ENCODE measurements at regions not wholly inside any gene's neighbourhood (a gene's known extent, or its start where the extent isn't known, plus 50 kb on each side); places are given as distances from the start of the nearest gene placed in this dataset.
"Not testable (repeated sequence)": the region's sequence is repeated elsewhere in the genome, so short reads cannot be mapped to it uniquely, and the experiment has no call there.

DNA sequence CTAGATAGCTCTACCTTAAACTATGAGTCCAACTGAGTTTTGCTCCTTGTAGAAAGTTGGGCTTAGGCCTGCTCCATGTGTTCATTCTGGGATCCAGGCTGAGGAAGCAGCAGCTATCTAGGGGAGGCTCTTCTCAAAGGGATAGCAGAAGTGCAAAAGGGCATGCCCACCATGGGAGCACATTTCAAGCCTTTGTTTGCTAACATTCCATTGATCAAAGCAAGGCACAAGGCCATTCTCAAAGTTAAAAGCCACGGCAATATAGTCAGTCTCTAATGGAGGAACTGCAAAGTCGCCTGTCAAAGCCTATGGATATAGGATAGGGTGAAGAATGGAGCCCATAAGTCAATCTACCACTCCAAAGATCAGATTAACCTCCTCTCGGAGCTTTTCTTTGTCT lies 488.1 kb upstream of the ARX start:
- H3K9me3 ChIP-seq = no peaks in the 10 kb centered on the region
- FAIRE-seq (no peak), DNase-seq (ENCODE audit: low read depth in 1 of 2, low spot score in 1 of 2) (no peak), ATAC-seq (no peak)
- TF ChIP-seq HOXA7 (CRISPR knock-in tag; IDR thresholded peaks at IDR 0.05) = no peak
- POLR2A ChIA-PET = no interaction called here
- CTCF ChIA-PET = no interaction called here
- H3K27ac ChIP-seq = no peak overlapping the region
- 5% methylated on average over 3 of the region's 3 CpGs for WGBS (ENCODE audit: missing lambda C conversion rate)
- no peak overlapping the region for H3K4me3 ChIP-seq
- no peaks in the 10 kb centered on the region for H3K4me1 ChIP-seq
- H3K4me2 ChIP-seq = no peak overlapping the region

DNA sequence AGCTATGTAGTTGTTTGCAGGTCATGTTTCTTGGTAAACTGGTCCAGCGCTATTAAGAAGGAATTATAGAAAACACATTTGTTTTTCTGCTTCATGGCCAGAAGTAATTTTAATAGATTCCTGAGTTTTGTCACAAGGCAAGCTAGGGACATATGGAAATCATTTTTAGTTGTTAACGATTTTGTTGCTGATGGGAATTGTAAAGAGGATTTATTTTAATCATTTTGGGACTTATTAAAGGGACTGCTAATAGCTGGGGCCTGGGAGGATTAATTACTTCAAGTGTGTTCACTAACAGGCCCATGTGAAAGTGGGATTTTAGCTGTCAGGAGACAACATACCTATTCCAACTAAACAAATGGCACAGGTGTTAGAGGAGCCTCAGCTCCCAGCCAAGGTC lies 492.0 kb upstream of the ARX start:
- WGBS (ENCODE audit: missing lambda C conversion rate) = 2% methylated on average over 2 of the region's 2 CpGs
- H3K4me3 ChIP-seq = no peak overlapping the region
- no peaks in the 10 kb centered on the region for H3K9me3 ChIP-seq
- no peak overlapping the region for H3K27ac ChIP-seq
- no peaks in the 10 kb centered on the region for H3K4me1 ChIP-seq
- ChIA-PET CTCF (no interaction called here), POLR2A (no interaction called here)
- DNase-seq (ENCODE audit: low read depth in 1 of 2, low spot score in 1 of 2) = no peak
- TF ChIP-seq FOSL2 (IDR thresholded peaks at IDR 0.05) (no peak), FOSL2 (CRISPR knock-in tag; IDR thresholded peaks at IDR 0.05) (no peak), HEYL (CRISPR knock-in tag; IDR thresholded peaks at IDR 0.05) (no peak), CEBPB (IDR thresholded peaks at IDR 0.05) (no peak), TP53 (CRISPR knock-in tag; IDR thresholded peaks at IDR 0.05) (no peak), HOXB13 (CRISPR knock-in tag; IDR thresholded peaks at IDR 0.05; ENCODE audit: low read depth) (no peak), RNF2 (IDR thresholded peaks at IDR 0.05; ENCODE audit: borderline replicate concordance, low read depth) (no peak), EHMT2 (IDR thresholded peaks at IDR 0.05; ENCODE audit: low read depth) (no peak), SMC3 (IDR thresholded peaks at IDR 0.05) (no peak), RARB (CRISPR knock-in tag; IDR thresholded peaks at IDR 0.05) (no peak), MAZ (IDR thresholded peaks at IDR 0.05; ENCODE audit: borderline replicate concordance, low read depth, low read length) (no peak), FOXS1 (CRISPR knock-in tag; IDR thresholded peaks at IDR 0.05) (no peak), ZNF302 (CRISPR knock-in tag; IDR thresholded peaks at IDR 0.05) (no peak)
- TF ChIP-seq, protein P1, sequence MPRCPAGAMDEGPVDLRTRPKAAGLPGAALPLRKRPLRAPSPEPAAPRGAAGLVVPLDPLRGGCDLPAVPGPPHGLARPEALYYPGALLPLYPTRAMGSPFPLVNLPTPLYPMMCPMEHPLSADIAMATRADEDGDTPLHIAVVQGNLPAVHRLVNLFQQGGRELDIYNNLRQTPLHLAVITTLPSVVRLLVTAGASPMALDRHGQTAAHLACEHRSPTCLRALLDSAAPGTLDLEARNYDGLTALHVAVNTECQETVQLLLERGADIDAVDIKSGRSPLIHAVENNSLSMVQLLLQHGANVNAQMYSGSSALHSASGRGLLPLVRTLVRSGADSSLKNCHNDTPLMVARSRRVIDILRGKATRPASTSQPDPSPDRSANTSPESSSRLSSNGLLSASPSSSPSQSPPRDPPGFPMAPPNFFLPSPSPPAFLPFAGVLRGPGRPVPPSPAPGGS (IDR thresholded peaks at IDR 0.05) = no peak
- no peak for FAIRE-seq
- H3K4me2 ChIP-seq = no peak overlapping the region
- no peak for ATAC-seq

DNA sequence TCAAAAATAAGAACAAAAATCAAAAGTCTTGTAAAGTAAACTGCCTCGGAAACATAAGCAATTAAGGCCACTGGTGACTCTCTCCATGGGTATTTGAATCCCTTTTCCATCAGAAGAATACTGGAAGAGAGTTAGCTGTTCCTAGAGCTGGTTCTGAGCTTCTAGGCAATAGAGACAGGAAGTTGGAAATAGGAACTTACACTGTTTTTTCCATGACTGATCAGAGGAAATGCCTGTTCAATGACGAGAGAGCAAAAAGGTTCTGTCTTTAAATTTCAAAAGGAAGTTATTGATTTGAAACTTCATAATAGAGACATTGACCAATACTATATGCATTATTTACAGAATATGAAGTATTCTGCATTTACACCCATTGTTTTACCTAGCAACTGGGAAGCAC lies 503.5 kb upstream of the ARX start:
- WGBS (ENCODE audit: missing lambda C conversion rate) = 5% methylated on average over 2 of the region's 2 CpGs
- CTCF ChIA-PET = no interaction called here

DNA sequence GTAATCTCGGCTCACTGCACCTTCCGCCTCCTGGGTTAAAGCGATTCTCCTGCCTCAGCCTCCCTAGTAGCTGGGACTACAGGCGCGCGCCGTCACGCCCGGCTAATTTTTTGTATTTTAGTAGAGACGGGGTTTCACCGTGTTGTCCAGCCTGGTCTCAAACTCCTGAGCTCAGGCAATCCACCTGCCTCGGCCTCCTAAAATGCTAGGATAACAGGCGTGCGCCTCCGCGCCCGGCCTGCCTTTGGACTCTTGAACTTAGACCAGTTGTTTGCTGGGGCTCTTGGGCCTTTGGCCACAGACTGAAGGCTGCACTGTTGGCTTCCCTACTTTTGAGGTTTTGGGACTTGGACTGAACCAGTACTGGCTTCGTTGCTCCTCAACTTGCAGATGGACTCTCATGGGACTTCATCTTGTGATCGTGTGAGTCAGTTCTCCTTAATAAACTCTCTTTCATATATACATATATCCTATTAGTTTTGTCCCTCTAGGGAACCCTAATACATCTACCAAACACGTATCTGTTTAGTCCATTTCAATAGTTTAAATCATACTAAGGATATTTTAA lies 506.8 kb upstream of the ARX start:
- H3K4me3 ChIP-seq; H3K27ac ChIP-seq; FAIRE-seq; H3K4me2 ChIP-seq; CTCF ChIA-PET; ATAC-seq; H3K9me3 ChIP-seq; H3K4me1 ChIP-seq; DNase-seq (ENCODE audit: low read depth in 1 of 2, low spot score in 1 of 2); POLR2A ChIA-PET: not testable (repeated sequence)
- 62% methylated on average over 20 of the region's 20 CpGs for WGBS (ENCODE audit: missing lambda C conversion rate)

More for the DNA sequence above, 503.5 kb upstream of the ARX start:
- POLR2A ChIA-PET = no interaction called here
- FAIRE-seq (no peak), ATAC-seq (no peak), DNase-seq (ENCODE audit: low read depth in 1 of 2, low spot score in 1 of 2) (no peak)
- H3K4me1 ChIP-seq = no peaks in the 10 kb centered on the region; the same call in 2 of the 3 replicates
- H3K4me2 ChIP-seq = no peak overlapping the region
- no peak for TF ChIP-seq RAD21 (conservative IDR thresholded peaks at IDR 0.05 in 1 of 2, IDR thresholded peaks at IDR 0.05 in 1 of 2)
- no peak for TF ChIP-seq ZFP36 (IDR thresholded peaks at IDR 0.05; ENCODE audit: borderline replicate concordance, partially characterized antibody)
- TF ChIP-seq GATA3 (IDR thresholded peaks at IDR 0.05; ENCODE audit: borderline replicate concordance) = no peak
- TF ChIP-seq TFCP2L1 (CRISPR knock-in tag; IDR thresholded peaks at IDR 0.05) = no peak
- TF ChIP-seq ZSCAN20 (CRISPR knock-in tag; IDR thresholded peaks at IDR 0.05) = no peak
- TF ChIP-seq, protein P2, sequence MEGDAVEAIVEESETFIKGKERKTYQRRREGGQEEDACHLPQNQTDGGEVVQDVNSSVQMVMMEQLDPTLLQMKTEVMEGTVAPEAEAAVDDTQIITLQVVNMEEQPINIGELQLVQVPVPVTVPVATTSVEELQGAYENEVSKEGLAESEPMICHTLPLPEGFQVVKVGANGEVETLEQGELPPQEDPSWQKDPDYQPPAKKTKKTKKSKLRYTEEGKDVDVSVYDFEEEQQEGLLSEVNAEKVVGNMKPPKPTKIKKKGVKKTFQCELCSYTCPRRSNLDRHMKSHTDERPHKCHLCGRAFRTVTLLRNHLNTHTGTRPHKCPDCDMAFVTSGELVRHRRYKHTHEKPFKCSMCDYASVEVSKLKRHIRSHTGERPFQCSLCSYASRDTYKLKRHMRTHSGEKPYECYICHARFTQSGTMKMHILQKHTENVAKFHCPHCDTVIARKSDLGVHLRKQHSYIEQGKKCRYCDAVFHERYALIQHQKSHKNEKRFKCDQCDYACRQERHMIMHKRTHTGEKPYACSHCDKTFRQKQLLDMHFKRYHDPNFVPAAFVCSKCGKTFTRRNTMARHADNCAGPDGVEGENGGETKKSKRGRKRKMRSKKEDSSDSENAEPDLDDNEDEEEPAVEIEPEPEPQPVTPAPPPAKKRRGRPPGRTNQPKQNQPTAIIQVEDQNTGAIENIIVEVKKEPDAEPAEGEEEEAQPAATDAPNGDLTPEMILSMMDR (IDR thresholded peaks at IDR 0.05) = no peak
- TF ChIP-seq, protein P3, sequence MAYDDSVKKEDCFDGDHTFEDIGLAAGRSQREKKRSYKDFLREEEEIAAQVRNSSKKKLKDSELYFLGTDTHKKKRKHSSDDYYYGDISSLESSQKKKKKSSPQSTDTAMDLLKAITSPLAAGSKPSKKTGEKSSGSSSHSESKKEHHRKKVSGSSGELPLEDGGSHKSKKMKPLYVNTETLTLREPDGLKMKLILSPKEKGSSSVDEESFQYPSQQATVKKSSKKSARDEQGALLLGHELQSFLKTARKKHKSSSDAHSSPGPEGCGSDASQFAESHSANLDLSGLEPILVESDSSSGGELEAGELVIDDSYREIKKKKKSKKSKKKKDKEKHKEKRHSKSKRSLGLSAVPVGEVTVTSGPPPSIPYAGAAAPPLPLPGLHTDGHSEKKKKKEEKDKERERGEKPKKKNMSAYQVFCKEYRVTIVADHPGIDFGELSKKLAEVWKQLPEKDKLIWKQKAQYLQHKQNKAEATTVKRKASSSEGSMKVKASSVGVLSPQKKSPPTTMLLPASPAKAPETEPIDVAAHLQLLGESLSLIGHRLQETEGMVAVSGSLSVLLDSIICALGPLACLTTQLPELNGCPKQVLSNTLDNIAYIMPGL (CRISPR knock-in tag; IDR thresholded peaks at IDR 0.05; ENCODE audit: borderline replicate concordance) = no peak
- no peak for TF ChIP-seq FOSB (CRISPR knock-in tag; IDR thresholded peaks at IDR 0.05)
- TF ChIP-seq ESRRA (IDR thresholded peaks at IDR 0.05; ENCODE audit: borderline replicate concordance, low read length) = no peak
- no peak for TF ChIP-seq JUN (IDR thresholded peaks at IDR 0.05)
- TF ChIP-seq, protein P4, sequence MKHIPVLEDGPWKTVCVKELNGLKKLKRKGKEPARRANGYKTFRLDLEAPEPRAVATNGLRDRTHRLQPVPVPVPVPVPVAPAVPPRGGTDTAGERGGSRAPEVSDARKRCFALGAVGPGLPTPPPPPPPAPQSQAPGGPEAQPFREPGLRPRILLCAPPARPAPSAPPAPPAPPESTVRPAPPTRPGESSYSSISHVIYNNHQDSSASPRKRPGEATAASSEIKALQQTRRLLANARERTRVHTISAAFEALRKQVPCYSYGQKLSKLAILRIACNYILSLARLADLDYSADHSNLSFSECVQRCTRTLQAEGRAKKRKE (CRISPR knock-in tag; IDR thresholded peaks at IDR 0.05; ENCODE audit: low read depth) = no peak
- no peak for TF ChIP-seq RNF2 (IDR thresholded peaks at IDR 0.05; ENCODE audit: borderline replicate concordance, low read depth)
- TF ChIP-seq HOXA7 (CRISPR knock-in tag; IDR thresholded peaks at IDR 0.05) = no peak
- no peak for TF ChIP-seq ZNF302 (CRISPR knock-in tag; IDR thresholded peaks at IDR 0.05)
- no peak for TF ChIP-seq SREBF2 (IDR thresholded peaks at IDR 0.05)
- TF ChIP-seq HEYL (CRISPR knock-in tag; IDR thresholded peaks at IDR 0.05) = no peak
- no peak overlapping the region for H3K4me3 ChIP-seq
- no peaks in the 10 kb centered on the region for H3K9me3 ChIP-seq
- H3K27ac ChIP-seq = no peak overlapping the region
